HepG2 (cell line): ENCODE measurements at regions not wholly inside any gene's neighbourhood (a gene's known extent, or its start where the extent isn't known, plus 50 kb on each side); places are given as distances from the start of the nearest gene placed in this dataset.

Experiments used
- ATAC-seq: fragments of 200-7000 bp; cut with Tn5 transposase; 3 replicates; pipeline ENCODE4 v1.9.1; 2020; ENCODE audit warnings: mild to moderate bottlenecking, moderate library complexity
- BruUV-seq: library from RNA; stranded (reverse); fragments of 400-500 nt; replicated peaks from 2 replicates; lab custom pipeline; 2021; lab: Mats Ljungman, UMichigan
- CTCF ChIA-PET: fragments of 300-600 bp; formaldehyde crosslinking; extraction: SDS; loops from one replicate; lab custom pipeline; 2021; ENCODE audit warnings: low total read pairs, inconsistent platforms, low intra/inter-chr PET ratio; lab: Yijun Ruan, JAX
- POLR2A ChIA-PET: fragments of 350-600 bp; sonication (Branson Sonifier 250); formaldehyde crosslinking; loops from one replicate; lab custom pipeline; 2020; ENCODE audit warnings: antibody characterized with exemption, inconsistent platforms; lab: Yijun Ruan, JAX
- DNase-seq: peaks from one replicate; pipeline ENCODE4 v3.0.0-alpha.2; 2015; ENCODE audit warnings: low spot score
- FAIRE-seq: peaks from 3 replicates; lab custom pipeline; 2011; peaks lifted over from hg19 to GRCh38; lab: Jason Lieb, UNC
- H2AFZ ChIP-seq: one replicate; pipeline ENCODE4 v1.6.1; 2011; ENCODE audit warnings: low read length, inconsistent platforms
- H3K27ac ChIP-seq: fragments of 300-600 bp; 3 replicates; pipeline ENCODE4 v1.8.0; 2011; ENCODE audit warnings: mixed run types, mild to moderate bottlenecking, mixed read lengths, low read length, inconsistent platforms; ENCODE audit not compliant: insufficient read depth; ENCODE audit errors: extremely low read length
- H3K27me3 ChIP-seq, 2 experiments: fragments of 200-600 bp in 1 of 2; 2 replicates in 1 of 2; 3 replicates in 1 of 2; pipeline versions ENCODE4 v1.6.0 to v1.8.0; 2011; ENCODE audit warnings: low read length in 2 of 2, mild to moderate bottlenecking in 2 of 2, moderate library complexity in 2 of 2, inconsistent platforms in 1 of 2; ENCODE audit not compliant: insufficient read depth in 2 of 2, control insufficient read depth in 1 of 2
- H3K36me3 ChIP-seq, 2 experiments: fragments of 200-600 bp in 1 of 2; replicated peaks in 1 of 2; 2 replicates in 1 of 2; 3 replicates in 1 of 2; pipeline versions ENCODE4 v1.5.1 to v1.8.0; 2011; ENCODE audit warnings: low read length in 2 of 2, inconsistent platforms in 1 of 2; ENCODE audit not compliant: insufficient read depth in 2 of 2, control insufficient read depth in 1 of 2
- H3K4me1 ChIP-seq: 2 replicates; pipeline ENCODE4 v1.5.1; 2012; ENCODE audit warnings: low read length, inconsistent platforms; ENCODE audit not compliant: insufficient read depth
- H3K4me2 ChIP-seq: 2 replicates; pipeline ENCODE4 v1.6.0; 2011; ENCODE audit warnings: low read depth, low read length, inconsistent platforms
- H3K4me3 ChIP-seq, 3 experiments: fragments of 200-600 bp in 1 of 3; sonication (generic), shearing (Covaris generic) in 1 of 3; replicated peaks in 1 of 3; 2 replicates each; pipeline ENCODE4 v1.5.1; 2011 to 2016; ENCODE audit warnings: low read length in 3 of 3, inconsistent platforms in 2 of 3, low read depth in 2 of 3, mild to moderate bottlenecking in 2 of 3, control low read depth in 1 of 3, mixed read lengths in 1 of 3; ENCODE audit not compliant: insufficient read depth in 1 of 3
- H3K79me2 ChIP-seq: one replicate; pipeline ENCODE4 v1.6.1; 2011; ENCODE audit warnings: low read length, inconsistent platforms; ENCODE audit not compliant: insufficient read depth
- H3K9ac ChIP-seq: 2 replicates; pipeline ENCODE4 v1.6.0; 2011; ENCODE audit warnings: mild to moderate bottlenecking, low read depth, low read length, inconsistent platforms; ENCODE audit not compliant: insufficient read depth
- H3K9me3 ChIP-seq: 2 replicates; pipeline ENCODE4 v1.5.1; 2012; ENCODE audit warnings: mild to moderate bottlenecking, low read length
- H4K20me1 ChIP-seq: 2 replicates; pipeline ENCODE4 v1.6.0; 2011; ENCODE audit warnings: inconsistent platforms, mild to moderate bottlenecking, low read length, moderate library complexity; ENCODE audit not compliant: insufficient read depth
- GTF3A ChIP-seq: sonication (generic); formaldehyde crosslinking; conservative IDR thresholded peaks from 2 replicates; pipeline ENCODE4 v1.4.0; 2020; ENCODE audit warnings: mild to moderate bottlenecking, missing genetic modification reagents
- SRSF4 ChIP-seq: fragments of 200-400 bp; formaldehyde crosslinking; IDR thresholded peaks from one replicate; pipeline ENCODE4 v1.6.1; 2018; ENCODE audit warnings: mild to moderate bottlenecking, low read depth, low read length, moderate library complexity; ENCODE audit not compliant: poor library complexity, severe bottlenecking
- ZBTB3 ChIP-seq: sonication (generic); formaldehyde crosslinking; IDR thresholded peaks from 2 replicates; pipeline ENCODE4 v1.4.0; 2020; ENCODE audit warnings: low read depth, mild to moderate bottlenecking, moderate library complexity, missing genetic modification reagents, borderline replicate concordance
- ZNF460 ChIP-seq: sonication (generic); formaldehyde crosslinking; IDR thresholded peaks from 2 replicates; pipeline ENCODE4 v1.5.1; 2020; ENCODE audit warnings: missing genetic modification reagents, mild to moderate bottlenecking, borderline replicate concordance
- ZNF691 ChIP-seq: sonication (generic); formaldehyde crosslinking; IDR thresholded peaks from 2 replicates; pipeline ENCODE4 v1.4.0; 2020; ENCODE audit warnings: missing genetic modification reagents, low read depth, mild to moderate bottlenecking, borderline replicate concordance
- WGBS: methylation state at CpG from one replicate; pipeline ENCODE4 v1.1.6; 2017; ENCODE audit warnings: low lambda C conversion rate; 5-methylcytosine and 5-hydroxymethylcytosine counted together
- in situ Hi-C: cut with HindIII; loops from 2 replicates; pipeline ENCODE4 v1.10.0; 2017; ENCODE audit warnings: low pct_unique_long_range_greater_than_20kb; ENCODE audit not compliant: extremely low pct_ligation_motif_present
- intact Hi-C: fragments of 100-400 bp; cut with micrococcal nuclease; formaldehyde crosslinking; loops from one replicate; pipeline ENCODE4 v1.10.0; 2022; ENCODE audit not compliant: unreplicated experiment
- TF ChIP-seq, protein P1 (sequence below): sonication (generic); formaldehyde crosslinking; IDR thresholded peaks from 2 replicates; pipeline ENCODE4 v1.4.0; 2020; ENCODE audit warnings: missing genetic modification reagents, mild to moderate bottlenecking, borderline replicate concordance

- ATAC-seq (no peak), FAIRE-seq (no peak), DNase-seq (no peak)
- intact Hi-C loops: no loop called here
- POLR2A ChIA-PET: no interaction called here
- no peak overlapping the region for H2AFZ ChIP-seq
- in situ Hi-C loops: no loop called here
- no peaks in the 10 kb centered on the region for H3K9me3 ChIP-seq
- 4% methylated on average over 9 of the region's 9 CpGs for WGBS
- H4K20me1 ChIP-seq: no peaks in the 10 kb centered on the region
- no peaks in the 10 kb centered on the region for H3K4me1 ChIP-seq
- H3K27me3 ChIP-seq: peaks cover 4 to 21% of the 10 kb centered on the region in 2 experiments; a peak in 3 of 5 replicates
- H3K27ac ChIP-seq: no peak overlapping the region
- no peak overlapping the region for H3K9ac ChIP-seq
- H3K79me2 ChIP-seq: no peaks in the 10 kb centered on the region
- no peak overlapping the region for H3K4me2 ChIP-seq
- BruUV-seq: no TSS peak
- CTCF ChIA-PET: no interaction called here
- no peaks in the 10 kb centered on the region for H3K36me3 ChIP-seq
- H3K4me3 ChIP-seq: no peak overlapping the region
- TF ChIP-seq GTF3A (CRISPR knock-in tag) (no peak), ZNF460 (CRISPR knock-in tag) (no peak), ZNF691 (CRISPR knock-in tag) (no peak), SRSF4 (no peak), ZBTB3 (CRISPR knock-in tag) (no peak)
- TF ChIP-seq, protein P1, sequence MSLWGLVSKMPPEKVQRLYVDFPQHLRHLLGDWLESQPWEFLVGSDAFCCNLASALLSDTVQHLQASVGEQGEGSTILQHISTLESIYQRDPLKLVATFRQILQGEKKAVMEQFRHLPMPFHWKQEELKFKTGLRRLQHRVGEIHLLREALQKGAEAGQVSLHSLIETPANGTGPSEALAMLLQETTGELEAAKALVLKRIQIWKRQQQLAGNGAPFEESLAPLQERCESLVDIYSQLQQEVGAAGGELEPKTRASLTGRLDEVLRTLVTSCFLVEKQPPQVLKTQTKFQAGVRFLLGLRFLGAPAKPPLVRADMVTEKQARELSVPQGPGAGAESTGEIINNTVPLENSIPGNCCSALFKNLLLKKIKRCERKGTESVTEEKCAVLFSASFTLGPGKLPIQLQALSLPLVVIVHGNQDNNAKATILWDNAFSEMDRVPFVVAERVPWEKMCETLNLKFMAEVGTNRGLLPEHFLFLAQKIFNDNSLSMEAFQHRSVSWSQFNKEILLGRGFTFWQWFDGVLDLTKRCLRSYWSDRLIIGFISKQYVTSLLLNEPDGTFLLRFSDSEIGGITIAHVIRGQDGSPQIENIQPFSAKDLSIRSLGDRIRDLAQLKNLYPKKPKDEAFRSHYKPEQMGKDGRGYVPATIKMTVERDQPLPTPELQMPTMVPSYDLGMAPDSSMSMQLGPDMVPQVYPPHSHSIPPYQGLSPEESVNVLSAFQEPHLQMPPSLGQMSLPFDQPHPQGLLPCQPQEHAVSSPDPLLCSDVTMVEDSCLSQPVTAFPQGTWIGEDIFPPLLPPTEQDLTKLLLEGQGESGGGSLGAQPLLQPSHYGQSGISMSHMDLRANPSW (CRISPR knock-in tag): no peak
Measured at GRCh38 chr20:61184194-61184593, 67.9 kb upstream of the CDH4 start.
